Natural killer cell (primary cell): ENCODE measurements at regions not wholly inside any gene's neighbourhood (a gene's known extent, or its start where the extent isn't known, plus 50 kb on each side); places are given as distances from the start of the nearest gene placed in this dataset.

ENCODE experiments used
- ATAC-seq, 3 donors: fragments of 150-1000 bp in 2 of 3; fragments of 200-7000 bp in 1 of 3; cut with Tn5 transposase; 1 replicate in 1 of 3; 2 replicates in 2 of 3; pipeline ENCODE4 v1.10.0; 2021; ENCODE audit warnings: mild to moderate bottlenecking in 2 of 3, moderate library complexity in 2 of 3
- DNase-seq, 2 donors: peaks; one replicate each; pipeline versions ENCODE4 v3.0.0 to v3.0.0-alpha.2; 2013 to 2021; ENCODE audit warnings: mixed read lengths in 1 of 2
- H3K27ac ChIP-seq: one replicate; pipeline ENCODE4 v1.5.1; 2013; ENCODE audit warnings: mild to moderate bottlenecking, low read length
- H3K27me3 ChIP-seq: one replicate; pipeline ENCODE4 v1.6.1; 2013; ENCODE audit warnings: low read length; ENCODE audit not compliant: control insufficient read depth, insufficient read depth
- H3K36me3 ChIP-seq: one replicate; pipeline ENCODE4 v1.6.1; 2013; ENCODE audit warnings: low read length; ENCODE audit not compliant: control insufficient read depth, insufficient read depth
- H3K4me1 ChIP-seq: one replicate; pipeline ENCODE4 v1.6.1; 2013; ENCODE audit warnings: low read length; ENCODE audit not compliant: control insufficient read depth, insufficient read depth
- H3K4me3 ChIP-seq: one replicate; pipeline ENCODE4 v1.5.1; 2013; ENCODE audit warnings: low read length
- H3K9me3 ChIP-seq: one replicate; pipeline ENCODE4 v1.6.1; 2013; ENCODE audit warnings: low read length; ENCODE audit not compliant: control insufficient read depth, insufficient read depth
- H3K27ac Mint-ChIP-seq, 2 donors: one replicate each; pipeline ENCODE4 v1.8.0; 2022; ENCODE audit warnings: mild to moderate bottlenecking in 2 of 2, mixed read lengths in 2 of 2, moderate library complexity in 1 of 2
- H3K27me3 Mint-ChIP-seq, 2 donors: one replicate each; pipeline ENCODE4 v1.8.0; 2022; ENCODE audit warnings: low read depth in 2 of 2, mixed read lengths in 2 of 2
- H3K36me3 Mint-ChIP-seq: one replicate; pipeline ENCODE4 v1.8.0; 2022; ENCODE audit warnings: mixed read lengths
- H3K4me1 Mint-ChIP-seq, 2 donors: one replicate each; pipeline ENCODE4 v1.8.0; 2022; ENCODE audit warnings: mixed read lengths in 2 of 2
- H3K4me3 Mint-ChIP-seq: one replicate; pipeline ENCODE4 v1.8.0; 2022; ENCODE audit warnings: mild to moderate bottlenecking, moderate library complexity, mixed read lengths
- H3K9me3 Mint-ChIP-seq, 2 donors: one replicate each; pipeline ENCODE4 v1.8.0; 2022; ENCODE audit warnings: mixed read lengths in 2 of 2
- WGBS: methylation state at CpG from one replicate; pipeline ENCODE4 v1.1.7; 2013; ENCODE audit warnings: missing lambda C conversion rate; ENCODE audit not compliant: insufficient coverage; 5-methylcytosine and 5-hydroxymethylcytosine counted together
- intact Hi-C: fragments of 100-400 bp; cut with micrococcal nuclease; formaldehyde crosslinking; loops from one replicate; pipeline ENCODE4 v1.14.2; 2022
- TF ChIP-seq, protein P1 (sequence below): fragments of 200-600 bp; IDR thresholded peaks from one replicate; pipeline ENCODE4 v1.8.0; 2022; ENCODE audit warnings: antibody characterized with exemption

DNA sequence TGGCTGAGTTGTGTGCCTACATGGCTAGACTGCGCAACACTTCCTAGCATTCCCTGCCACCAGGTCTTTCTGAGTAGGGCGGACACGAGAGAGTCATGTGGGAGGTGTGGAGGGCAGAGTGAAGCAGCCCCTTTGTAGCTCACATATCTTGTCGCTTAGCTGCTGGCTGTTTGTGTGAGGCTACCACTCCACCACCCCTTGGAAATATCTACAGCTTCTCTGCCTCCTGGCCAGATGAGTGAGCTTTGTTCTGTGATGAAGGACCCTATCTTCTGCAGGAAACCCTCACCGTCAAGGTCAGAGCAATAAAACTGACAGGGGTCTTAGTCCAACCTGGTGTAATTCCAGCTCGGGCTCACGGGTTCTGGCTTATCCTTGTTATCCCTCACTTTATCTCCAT is 232.1 kb upstream of the ASIC2 start:
- no peak for ATAC-seq
- Mint-ChIP-seq H3K9me3 (no peaks in the 10 kb centered on the region), H3K36me3 (no peaks in the 10 kb centered on the region), H3K4me3 (no peak overlapping the region), H3K27me3 (peaks cover 6 to 43% of the 10 kb centered on the region in 2 donors), H3K4me1 (no peaks in the 10 kb centered on the region), H3K27ac (no peak overlapping the region)
- 83% methylated on average over 6 of the region's 7 CpGs for WGBS
- H3K27ac ChIP-seq: no peak overlapping the region
- no peaks in the 10 kb centered on the region for H3K4me1 ChIP-seq
- TF ChIP-seq, protein P1, sequence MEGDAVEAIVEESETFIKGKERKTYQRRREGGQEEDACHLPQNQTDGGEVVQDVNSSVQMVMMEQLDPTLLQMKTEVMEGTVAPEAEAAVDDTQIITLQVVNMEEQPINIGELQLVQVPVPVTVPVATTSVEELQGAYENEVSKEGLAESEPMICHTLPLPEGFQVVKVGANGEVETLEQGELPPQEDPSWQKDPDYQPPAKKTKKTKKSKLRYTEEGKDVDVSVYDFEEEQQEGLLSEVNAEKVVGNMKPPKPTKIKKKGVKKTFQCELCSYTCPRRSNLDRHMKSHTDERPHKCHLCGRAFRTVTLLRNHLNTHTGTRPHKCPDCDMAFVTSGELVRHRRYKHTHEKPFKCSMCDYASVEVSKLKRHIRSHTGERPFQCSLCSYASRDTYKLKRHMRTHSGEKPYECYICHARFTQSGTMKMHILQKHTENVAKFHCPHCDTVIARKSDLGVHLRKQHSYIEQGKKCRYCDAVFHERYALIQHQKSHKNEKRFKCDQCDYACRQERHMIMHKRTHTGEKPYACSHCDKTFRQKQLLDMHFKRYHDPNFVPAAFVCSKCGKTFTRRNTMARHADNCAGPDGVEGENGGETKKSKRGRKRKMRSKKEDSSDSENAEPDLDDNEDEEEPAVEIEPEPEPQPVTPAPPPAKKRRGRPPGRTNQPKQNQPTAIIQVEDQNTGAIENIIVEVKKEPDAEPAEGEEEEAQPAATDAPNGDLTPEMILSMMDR: no peak
- intact Hi-C loops: no loop called here
- H3K4me3 ChIP-seq: no peak overlapping the region
- H3K27me3 ChIP-seq: no peaks in the 10 kb centered on the region
- H3K9me3 ChIP-seq: peaks cover 12% of the 10 kb centered on the region
- H3K36me3 ChIP-seq: no peaks in the 10 kb centered on the region
- no peak for DNase-seq

DNA sequence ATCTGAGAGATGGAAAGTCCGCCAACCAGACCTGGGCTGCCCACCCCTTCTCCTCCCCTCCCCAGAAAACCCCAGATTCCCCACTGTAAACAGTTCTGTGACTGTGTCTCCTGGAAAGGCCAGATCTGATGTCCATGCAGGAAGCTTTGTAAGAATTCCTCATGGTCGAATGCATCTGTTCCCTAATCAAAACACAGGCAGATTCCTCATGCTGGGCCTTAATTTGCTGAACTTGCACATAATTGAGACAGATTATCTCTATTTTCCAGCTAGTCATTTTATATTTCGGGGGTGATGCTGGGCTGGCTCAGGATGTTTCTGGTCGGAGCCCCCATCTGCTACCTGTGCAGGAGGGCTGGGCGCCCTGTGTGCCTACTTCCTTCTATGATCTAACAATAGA is 233.6 kb upstream of the ASIC2 start:
- TF ChIP-seq, protein P1: no peak
- no peak for DNase-seq
- Mint-ChIP-seq H3K4me3 (no peak overlapping the region), H3K27me3 (peaks cover 6 to 43% of the 10 kb centered on the region in 2 donors), H3K27ac (no peak overlapping the region), H3K9me3 (no peaks in the 10 kb centered on the region), H3K36me3 (no peaks in the 10 kb centered on the region), H3K4me1 (no peaks in the 10 kb centered on the region)
- Histone ChIP-seq H3K27me3 (no peaks in the 10 kb centered on the region), H3K36me3 (no peaks in the 10 kb centered on the region), H3K9me3 (peaks cover 12% of the 10 kb centered on the region), H3K4me3 (no peak overlapping the region), H3K4me1 (no peaks in the 10 kb centered on the region), H3K27ac (no peak overlapping the region)
- WGBS: 76% methylated on average over 5 of the region's 5 CpGs
- no peak for ATAC-seq
- intact Hi-C loops: no loop called here

DNA sequence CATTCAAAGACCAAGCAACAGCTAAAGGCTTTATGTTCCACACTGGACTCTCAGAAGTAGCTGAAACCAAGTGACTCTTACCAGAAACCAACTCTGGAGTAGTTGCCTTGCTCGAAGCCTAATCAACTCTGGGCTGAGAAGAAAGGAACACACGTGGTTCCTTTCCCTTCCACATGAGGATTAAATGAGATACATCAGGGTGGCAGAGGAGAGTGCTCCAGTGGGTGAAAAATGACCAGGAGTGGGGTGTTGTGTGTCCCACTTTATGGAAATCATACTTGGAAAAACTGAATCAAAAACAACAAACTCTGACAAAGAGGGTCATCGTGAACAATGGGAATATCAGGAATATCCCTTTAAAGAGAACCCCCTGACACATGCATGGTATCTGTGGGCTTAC is 234.2 kb upstream of the ASIC2 start:
- ATAC-seq: no peak
- TF ChIP-seq, protein P1: no peak
- H3K27me3 ChIP-seq: no peaks in the 10 kb centered on the region
- Mint-ChIP-seq H3K4me3 (no peak overlapping the region), H3K27ac (no peak overlapping the region), H3K36me3 (no peaks in the 10 kb centered on the region), H3K4me1 (no peaks in the 10 kb centered on the region), H3K27me3 (peaks cover 6 to 43% of the 10 kb centered on the region in 2 donors), H3K9me3 (no peaks in the 10 kb centered on the region)
- H3K4me3 ChIP-seq: no peak overlapping the region
- DNase-seq: no peak
- no peaks in the 10 kb centered on the region for H3K4me1 ChIP-seq
- intact Hi-C loops: no loop called here
- H3K27ac ChIP-seq: no peak overlapping the region
- H3K9me3 ChIP-seq: peaks cover 12% of the 10 kb centered on the region
- no peaks in the 10 kb centered on the region for H3K36me3 ChIP-seq
- WGBS: 66% methylated on average over 3 of the region's 3 CpGs

DNA sequence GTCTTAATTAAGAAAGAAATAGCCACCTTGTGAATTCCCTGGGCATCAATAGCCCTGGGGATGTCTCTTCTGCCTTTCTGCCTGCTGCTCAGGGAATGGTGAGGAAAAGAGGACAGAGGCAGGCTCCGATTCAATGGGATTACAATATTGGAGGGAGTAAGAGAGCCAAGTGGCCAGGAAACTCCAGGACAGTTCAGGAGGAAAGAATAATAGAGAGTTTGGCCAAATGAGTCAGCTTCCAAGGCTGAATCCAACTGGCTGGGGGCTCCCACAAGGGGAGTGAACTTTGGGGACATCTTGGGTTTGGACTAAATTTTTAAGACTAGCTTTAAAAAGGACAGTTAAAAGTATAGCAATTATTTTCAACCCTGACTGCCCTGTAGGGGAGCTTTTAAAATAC is 235.8 kb upstream of the ASIC2 start:
- WGBS: 85% methylated on average over 1 of the region's 1 CpG
- no peaks in the 10 kb centered on the region for H3K36me3 Mint-ChIP-seq

More for the DNA sequence above, 235.8 kb upstream of the ASIC2 start:
- Mint-ChIP-seq H3K4me1 (no peaks in the 10 kb centered on the region), H3K27ac (no peak overlapping the region), H3K9me3 (no peaks in the 10 kb centered on the region), H3K27me3 (peaks cover 6 to 37% of the 10 kb centered on the region in 2 donors), H3K4me3 (no peak overlapping the region)
- ATAC-seq (no peak), DNase-seq (no peak)
- H3K4me1 ChIP-seq: no peaks in the 10 kb centered on the region
- peaks cover 12% of the 10 kb centered on the region for H3K9me3 ChIP-seq
- intact Hi-C loops: no loop called here
- TF ChIP-seq, protein P1: no peak
- no peak overlapping the region for H3K27ac ChIP-seq
- H3K4me3 ChIP-seq: no peak overlapping the region
- H3K27me3 ChIP-seq: no peaks in the 10 kb centered on the region
- H3K36me3 ChIP-seq: no peaks in the 10 kb centered on the region
